H9 (cell line): ENCODE measurements at regions not wholly inside any gene's neighbourhood (a gene's known extent, or its start where the extent isn't known, plus 50 kb on each side); places are given as distances from the start of the nearest gene placed in this dataset.

ENCODE experiments used
- DNase-seq: peaks from one replicate; pipeline ENCODE4 v3.0.0-alpha.2; 2017
- H2AFZ ChIP-seq: one replicate; pipeline ENCODE4 v1.6.1; 2013; ENCODE audit warnings: mild to moderate bottlenecking, low read length, control low read depth, moderate library complexity
- H2AK5ac ChIP-seq: 2 replicates; pipeline ENCODE4 v1.6.1; 2013; ENCODE audit warnings: low read length, control low read depth, mixed read lengths; ENCODE audit not compliant: insufficient read length
- H2BK120ac ChIP-seq: one replicate; pipeline ENCODE4 v1.6.1; 2013; ENCODE audit warnings: low read depth, mild to moderate bottlenecking, low read length, control low read depth, inconsistent platforms; ENCODE audit not compliant: poor library complexity, severe bottlenecking
- H2BK12ac ChIP-seq: 2 replicates; pipeline ENCODE4 v1.6.1; 2013; ENCODE audit warnings: low read length, control low read depth, mixed read lengths, low read depth; ENCODE audit not compliant: insufficient read length
- H2BK15ac ChIP-seq: 2 replicates; pipeline ENCODE4 v1.6.1; 2013; ENCODE audit warnings: low read depth, low read length, control low read depth
- H2BK20ac ChIP-seq: one replicate; pipeline ENCODE4 v1.6.1; 2013; ENCODE audit warnings: low read depth, mild to moderate bottlenecking, low read length, control low read depth, inconsistent platforms; ENCODE audit not compliant: poor library complexity, severe bottlenecking
- H2BK5ac ChIP-seq: 2 replicates; pipeline ENCODE4 v1.6.1; 2013; ENCODE audit warnings: low read length, control low read depth, mixed read lengths; ENCODE audit not compliant: insufficient read length
- H3K14ac ChIP-seq: 2 replicates; pipeline ENCODE4 v1.6.1; 2013; ENCODE audit warnings: low read length, control low read depth; ENCODE audit not compliant: insufficient read depth
- H3K18ac ChIP-seq: 2 replicates; pipeline ENCODE4 v1.6.1; 2013; ENCODE audit warnings: low read depth, mild to moderate bottlenecking, mixed read lengths, low read length, control low read depth; ENCODE audit not compliant: insufficient read length
- H3K23ac ChIP-seq: 2 replicates; pipeline ENCODE4 v1.6.1; 2013; ENCODE audit warnings: low read length, control low read depth, mixed read lengths, low read depth; ENCODE audit not compliant: insufficient read length
- H3K23me2 ChIP-seq: 2 replicates; pipeline ENCODE4 v1.6.1; 2013; ENCODE audit warnings: low read depth, mild to moderate bottlenecking, mixed read lengths, low read length, control low read depth; ENCODE audit not compliant: insufficient read length, poor library complexity, severe bottlenecking
- H3K27ac ChIP-seq: 2 replicates; pipeline ENCODE4 v1.5.1; 2013; ENCODE audit warnings: low read length, control low read depth, mixed read lengths, low read depth; ENCODE audit not compliant: insufficient read length
- H3K27me3 ChIP-seq: 2 replicates; pipeline ENCODE4 v1.6.1; 2013; ENCODE audit warnings: low read length, control low read depth, inconsistent platforms; ENCODE audit not compliant: insufficient read depth
- H3K4ac ChIP-seq: 2 replicates; pipeline ENCODE4 v1.6.1; 2013; ENCODE audit warnings: low read depth, mild to moderate bottlenecking, control low read depth, inconsistent platforms, low read length, moderate library complexity
- H3K4me1 ChIP-seq: 2 replicates; pipeline ENCODE4 v1.6.1; 2013; ENCODE audit warnings: low read length, control low read depth, inconsistent platforms; ENCODE audit not compliant: insufficient read depth
- H3K4me2 ChIP-seq: 2 replicates; pipeline ENCODE4 v1.6.1; 2013; ENCODE audit warnings: low read length, control low read depth, mixed read lengths; ENCODE audit not compliant: insufficient read length, insufficient read depth
- H3K56ac ChIP-seq: 2 replicates; pipeline ENCODE4 v1.6.1; 2013; ENCODE audit warnings: low read depth, mild to moderate bottlenecking, mixed read lengths, low read length, control low read depth; ENCODE audit not compliant: insufficient read length
- H3K79me1 ChIP-seq: 2 replicates; pipeline ENCODE4 v1.6.1; 2013; ENCODE audit warnings: low read depth, mild to moderate bottlenecking, moderate library complexity, low read length, control low read depth, inconsistent platforms; ENCODE audit not compliant: insufficient read depth, poor library complexity, severe bottlenecking
- H3K79me2 ChIP-seq: 2 replicates; pipeline ENCODE4 v1.6.1; 2013; ENCODE audit warnings: low read length, control low read depth, inconsistent platforms; ENCODE audit not compliant: insufficient read depth
- H3K9ac ChIP-seq: 2 replicates; pipeline ENCODE4 v1.6.1; 2013; ENCODE audit warnings: low read length, control low read depth, mixed read lengths; ENCODE audit not compliant: insufficient read length; ENCODE audit errors: extremely low read depth
- H3K9me3 ChIP-seq: one replicate; pipeline ENCODE4 v1.6.1; 2013; ENCODE audit warnings: low read depth, low read length, inconsistent platforms; ENCODE audit not compliant: control insufficient read depth
- H3T11ph ChIP-seq: one replicate; pipeline ENCODE4 v1.6.1; 2013; ENCODE audit warnings: mild to moderate bottlenecking, low read length, control low read depth, inconsistent platforms
- H4K20me1 ChIP-seq: one replicate; pipeline ENCODE4 v1.6.1; 2013; ENCODE audit not compliant: control insufficient read depth, insufficient read length, insufficient read depth
- H4K5ac ChIP-seq: 2 replicates; pipeline ENCODE4 v1.6.1; 2013; ENCODE audit warnings: low read depth, mild to moderate bottlenecking, mixed read lengths, low read length, control low read depth; ENCODE audit not compliant: insufficient read length
- H4K8ac ChIP-seq: replicated peaks from 2 replicates; pipeline ENCODE4 v1.6.1; 2013; ENCODE audit warnings: low read length, control low read depth, mixed read lengths, low read depth; ENCODE audit not compliant: insufficient read length
- H4K91ac ChIP-seq: 2 replicates; pipeline ENCODE4 v1.6.1; 2013; ENCODE audit warnings: low read depth, mild to moderate bottlenecking, moderate library complexity, mixed read lengths, low read length, control low read depth; ENCODE audit not compliant: insufficient read length
- H3K27ac Mint-ChIP-seq, 3 experiments: 2 replicates in 2 of 3; 3 replicates in 1 of 3; pipeline ENCODE4 v1.8.0; 2020 to 2021; ENCODE audit warnings: mixed read lengths in 3 of 3, mild to moderate bottlenecking in 1 of 3, moderate library complexity in 1 of 3
- H3K27me3 Mint-ChIP-seq: 2 replicates; pipeline ENCODE4 v1.8.0; 2021; ENCODE audit warnings: low read depth, mild to moderate bottlenecking, moderate library complexity, mixed read lengths
- H3K36me3 Mint-ChIP-seq, 3 experiments: 2 replicates in 2 of 3; 3 replicates in 1 of 3; pipeline ENCODE4 v1.8.0; 2020 to 2021; ENCODE audit warnings: low read depth in 3 of 3, mixed read lengths in 3 of 3; ENCODE audit not compliant: insufficient read depth in 1 of 3
- H3K4me1 Mint-ChIP-seq, 2 experiments: 2 replicates each; pipeline ENCODE4 v1.8.0; 2020; ENCODE audit warnings: mixed read lengths in 2 of 2
- H3K4me3 Mint-ChIP-seq, 2 experiments: 2 replicates in 1 of 2; 3 replicates in 1 of 2; pipeline ENCODE4 v1.8.0; 2020 to 2021; ENCODE audit warnings: mild to moderate bottlenecking in 2 of 2, mixed read lengths in 2 of 2, moderate library complexity in 1 of 2
- H3K9me3 Mint-ChIP-seq, 2 experiments: 2 replicates in 1 of 2; 3 replicates in 1 of 2; pipeline ENCODE4 v1.8.0; 2020; ENCODE audit warnings: mild to moderate bottlenecking in 2 of 2, mixed read lengths in 2 of 2, moderate library complexity in 1 of 2
- WGBS: extraction: QIAGEN DNeasy Blood & Tissue Kit; methylation state at CpG from one replicate; pipeline ENCODE4 v1.1.7; 2013; ENCODE audit warnings: missing lambda C conversion rate, low lambda C conversion rate, mixed read lengths; ENCODE audit not compliant: insufficient read length; ENCODE audit errors: extremely low coverage; 5-methylcytosine and 5-hydroxymethylcytosine counted together
- TF ChIP-seq, protein P1 (sequence below): fragments of 200-600 bp; sonication (generic); conservative IDR thresholded peaks from 3 replicates; pipeline ENCODE4 v1.8.0; 2021; ENCODE audit warnings: antibody characterized with exemption, mild to moderate bottlenecking

DNA sequence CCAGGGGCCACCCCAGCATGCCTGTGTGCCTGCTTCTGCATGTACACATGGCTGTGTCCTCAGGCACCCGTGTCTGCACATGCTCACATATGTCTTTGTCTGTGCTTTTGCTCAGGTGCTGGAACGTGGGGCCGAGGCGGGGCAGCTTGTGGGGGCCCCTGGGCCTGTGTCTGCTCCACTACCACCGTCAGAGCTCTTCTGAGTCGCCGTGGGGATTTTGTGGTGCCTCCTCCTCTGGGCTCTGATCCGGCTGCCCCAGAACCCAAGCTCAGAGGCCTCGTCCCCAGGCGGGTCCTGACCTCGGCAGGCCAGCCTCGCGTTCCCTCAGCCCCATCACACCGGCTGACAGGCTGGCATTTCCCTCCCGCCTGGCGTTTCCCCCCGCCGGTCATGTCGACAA lies 104.6 kb upstream of the ACTRT2 start:
- no peak overlapping the region for H2AK5ac ChIP-seq
- no peaks in the 10 kb centered on the region for H3K23me2 ChIP-seq
- TF ChIP-seq, protein P1, sequence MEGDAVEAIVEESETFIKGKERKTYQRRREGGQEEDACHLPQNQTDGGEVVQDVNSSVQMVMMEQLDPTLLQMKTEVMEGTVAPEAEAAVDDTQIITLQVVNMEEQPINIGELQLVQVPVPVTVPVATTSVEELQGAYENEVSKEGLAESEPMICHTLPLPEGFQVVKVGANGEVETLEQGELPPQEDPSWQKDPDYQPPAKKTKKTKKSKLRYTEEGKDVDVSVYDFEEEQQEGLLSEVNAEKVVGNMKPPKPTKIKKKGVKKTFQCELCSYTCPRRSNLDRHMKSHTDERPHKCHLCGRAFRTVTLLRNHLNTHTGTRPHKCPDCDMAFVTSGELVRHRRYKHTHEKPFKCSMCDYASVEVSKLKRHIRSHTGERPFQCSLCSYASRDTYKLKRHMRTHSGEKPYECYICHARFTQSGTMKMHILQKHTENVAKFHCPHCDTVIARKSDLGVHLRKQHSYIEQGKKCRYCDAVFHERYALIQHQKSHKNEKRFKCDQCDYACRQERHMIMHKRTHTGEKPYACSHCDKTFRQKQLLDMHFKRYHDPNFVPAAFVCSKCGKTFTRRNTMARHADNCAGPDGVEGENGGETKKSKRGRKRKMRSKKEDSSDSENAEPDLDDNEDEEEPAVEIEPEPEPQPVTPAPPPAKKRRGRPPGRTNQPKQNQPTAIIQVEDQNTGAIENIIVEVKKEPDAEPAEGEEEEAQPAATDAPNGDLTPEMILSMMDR, result no peak
- no peak overlapping the region for H2BK12ac ChIP-seq
- H2BK15ac ChIP-seq, result no peak overlapping the region
- H3K56ac ChIP-seq, result no peak overlapping the region
- no peak overlapping the region for H3K4me2 ChIP-seq
- H3K9me3 Mint-ChIP-seq, result peaks cover 17 to 76% of the 10 kb centered on the region in 2 experiments
- H4K20me1 ChIP-seq, result no peaks in the 10 kb centered on the region
- no peak overlapping the region for H2BK5ac ChIP-seq
- H3K79me2 ChIP-seq, result no peaks in the 10 kb centered on the region
- no peak overlapping the region for H3K23ac ChIP-seq
- H3K4me1 ChIP-seq, result no peaks in the 10 kb centered on the region
- no peak for DNase-seq
- H3K4me3 Mint-ChIP-seq, result no peak overlapping the region
- H4K8ac ChIP-seq, result no peak overlapping the region
- H3K27ac Mint-ChIP-seq, result no peak overlapping the region
- H3K27me3 ChIP-seq, result no peaks in the 10 kb centered on the region
- H2BK120ac ChIP-seq, result no peak overlapping the region
- H3K36me3 Mint-ChIP-seq, result peaks cover 5 to 42% (median 9%) of the 10 kb centered on the region in 3 experiments; a peak in 6 of 7 replicates
- peaks cover 87% of the 10 kb centered on the region for H3K9me3 ChIP-seq
- no peak overlapping the region for H3K18ac ChIP-seq
- H4K91ac ChIP-seq, result no peak overlapping the region
- H3K9ac ChIP-seq, result no peak overlapping the region
- H3K4ac ChIP-seq, result no peak overlapping the region
- H3K27ac ChIP-seq, result no peak overlapping the region
- H3K14ac ChIP-seq, result no peak overlapping the region
- H4K5ac ChIP-seq, result no peak overlapping the region
- H2AFZ ChIP-seq, result no peak overlapping the region
- H3K4me1 Mint-ChIP-seq, result no peaks in the 10 kb centered on the region
- H3K27me3 Mint-ChIP-seq, result peaks cover 4% of the 10 kb centered on the region
- WGBS, result no CpG with 5 or more reads among the region's 19 CpGs
- no peaks in the 10 kb centered on the region for H3K79me1 ChIP-seq
- no peak overlapping the region for H2BK20ac ChIP-seq
- H3T11ph ChIP-seq, result no peak overlapping the region
